HepG2 (cell line): ENCODE measurements at regions not wholly inside any gene's neighbourhood (a gene's known extent, or its start where the extent isn't known, plus 50 kb on each side); places are given as distances from the start of the nearest gene placed in this dataset.
A peak's percentile ranks its signal among the peaks of the same experiment; 100 is the strongest.

ENCODE experiments used
- CC2D1A ChIP-seq: sonication (generic); formaldehyde crosslinking; IDR thresholded peaks from 2 replicates; pipeline ENCODE4 v1.8.1; 2023; ENCODE audit warnings: mild to moderate bottlenecking, missing genetic modification reagents
- FLYWCH1 ChIP-seq: sonication (generic); formaldehyde crosslinking; IDR thresholded peaks from 2 replicates; pipeline ENCODE4 v1.8.1; 2023; ENCODE audit warnings: mild to moderate bottlenecking, missing genetic modification reagents
- KDM1A ChIP-seq: IDR thresholded peaks from 2 replicates; pipeline ENCODE4 v1.6.1; 2016; ENCODE audit warnings: missing compliant biosample characterization
- MED1 ChIP-seq: sonication (generic); formaldehyde crosslinking; IDR thresholded peaks from 2 replicates; pipeline ENCODE4 v1.4.0; 2020; ENCODE audit warnings: missing genetic modification reagents
- SMARCE1 ChIP-seq: fragments of 450-650 bp; IDR thresholded peaks from 2 replicates; pipeline ENCODE4 v1.6.1; 2017; ENCODE audit warnings: borderline replicate concordance
- TOPORS ChIP-seq: sonication (generic); formaldehyde crosslinking; IDR thresholded peaks from 2 replicates; pipeline ENCODE4 v1.8.0; 2023; ENCODE audit warnings: mild to moderate bottlenecking, missing genetic modification reagents
- ZBTB1 ChIP-seq: sonication (generic); formaldehyde crosslinking; IDR thresholded peaks from 2 replicates; pipeline ENCODE4 v1.4.0; 2020; ENCODE audit warnings: missing genetic modification reagents, borderline replicate concordance
- ZBTB46 ChIP-seq: sonication (generic); formaldehyde crosslinking; IDR thresholded peaks from 2 replicates; pipeline ENCODE4 v1.4.0; 2020; ENCODE audit warnings: mild to moderate bottlenecking, missing genetic modification reagents, borderline replicate concordance
- ZMYM2 ChIP-seq: sonication (generic); formaldehyde crosslinking; IDR thresholded peaks from 2 replicates; pipeline ENCODE4 v1.8.0; 2022; ENCODE audit warnings: mild to moderate bottlenecking, missing genetic modification reagents
- ZNF281 ChIP-seq: sonication (generic); formaldehyde crosslinking; IDR thresholded peaks from 2 replicates; pipeline ENCODE4 v1.4.0; 2020; ENCODE audit warnings: missing genetic modification reagents, borderline replicate concordance
- ZNF317 ChIP-seq: sonication (generic); formaldehyde crosslinking; IDR thresholded peaks from 2 replicates; pipeline ENCODE4 v1.5.0; 2020; ENCODE audit warnings: mild to moderate bottlenecking, missing genetic modification reagents
- ZNF512B ChIP-seq: sonication (generic); formaldehyde crosslinking; IDR thresholded peaks from 2 replicates; pipeline ENCODE4 v1.5.1; 2020; ENCODE audit warnings: missing genetic modification reagents, mild to moderate bottlenecking, borderline replicate concordance
- ZNF644 ChIP-seq: IDR thresholded peaks from 2 replicates; pipeline ENCODE4 v1.6.1; 2016; ENCODE audit warnings: low read depth
- ZNF646 ChIP-seq: sonication (generic); formaldehyde crosslinking; IDR thresholded peaks from 2 replicates; pipeline ENCODE4 v1.9.0; 2021; ENCODE audit warnings: mild to moderate bottlenecking, missing genetic modification reagents
- ZNF678 ChIP-seq: sonication (generic); formaldehyde crosslinking; IDR thresholded peaks from 2 replicates; pipeline ENCODE4 v1.4.0; 2020; ENCODE audit warnings: mild to moderate bottlenecking, missing genetic modification reagents
- ZNF878 ChIP-seq: sonication (generic); formaldehyde crosslinking; IDR thresholded peaks from 2 replicates; pipeline ENCODE4 v1.8.1; 2023; ENCODE audit warnings: mild to moderate bottlenecking, missing genetic modification reagents, moderate library complexity

- TF ChIP-seq SMARCE1 (no peak), ZMYM2 (no peak), ZNF281 (CRISPR knock-in tag) (no peak), ZNF512B (no peak), FLYWCH1 (CRISPR knock-in tag) (no peak), ZNF678 (CRISPR knock-in tag) (no peak), ZBTB1 (no peak), CC2D1A (CRISPR knock-in tag) (no peak), ZNF878 (CRISPR knock-in tag) (no peak), ZBTB46 (CRISPR knock-in tag) (no peak), ZNF646 (CRISPR knock-in tag) (0 out of 2 replicates have a peak, but pooled peaks have one; percentile 26), ZNF317 (no peak), ZNF644 (CRISPR knock-in tag) (peak; percentile 57; the same call in 1 of the 2 replicates), KDM1A (CRISPR knock-in tag) (no peak), MED1 (CRISPR knock-in tag) (no peak), TOPORS (CRISPR knock-in tag) (no peak)
These were observed 303.7 kb downstream of the WDR11 start (continued) for GRCh38 chr10:121154846-121155245.
